ENCODE measurements at regions not wholly inside any gene's neighbourhood (a gene's known extent, or its start where the extent isn't known, plus 50 kb on each side); places are given as distances from the start of the nearest gene placed in this dataset.
"Not testable (repeated sequence)": the region's sequence is repeated elsewhere in the genome, so short reads cannot be mapped to it uniquely, and the experiment has no call there.

- H3K9me3 ChIP-seq (ENCODE audit: control insufficient read depth, low read length), result no peaks in the 10 kb centered on the region
- WGBS, 2 experiments, result 85 to 87% methylated on average over 7 to 8 of the region's 8 CpGs
- H3K36me3 ChIP-seq (ENCODE audit: control insufficient read depth, insufficient read depth, low read length), result no peaks in the 10 kb centered on the region
- H3K27me3 ChIP-seq (ENCODE audit: control insufficient read depth, insufficient read depth, low read length, poor library complexity, severe bottlenecking), result no peaks in the 10 kb centered on the region
- no peak overlapping the region for H3K27ac ChIP-seq (ENCODE audit: insufficient read depth, low read depth, low read length, poor library complexity, severe bottlenecking)
- no peak overlapping the region for H3K4me3 ChIP-seq (ENCODE audit: insufficient read depth, low read depth, low read length)
- no peaks in the 10 kb centered on the region for H3K4me1 ChIP-seq (ENCODE audit: control insufficient read depth, insufficient read depth, low read length)
These were observed 70.7 kb upstream of the IGLL5 start for GRCh38 chr22:22816766-22817410.

GRCh38 chr22:22817468-22818201, 70.0 kb upstream of the IGLL5 start:
- Histone ChIP-seq H3K27me3 (ENCODE audit: control insufficient read depth, insufficient read depth, low read length, poor library complexity, severe bottlenecking) (no peaks in the 10 kb centered on the region), H3K36me3 (ENCODE audit: control insufficient read depth, insufficient read depth, low read length) (no peaks in the 10 kb centered on the region), H3K4me1 (ENCODE audit: control insufficient read depth, insufficient read depth, low read length) (no peaks in the 10 kb centered on the region), H3K9me3 (ENCODE audit: control insufficient read depth, low read length) (no peaks in the 10 kb centered on the region), H3K27ac (ENCODE audit: insufficient read depth, low read depth, low read length, poor library complexity, severe bottlenecking) (no peak overlapping the region), H3K4me3 (ENCODE audit: insufficient read depth, low read depth, low read length) (no peak overlapping the region)
- WGBS, 2 experiments, result 47 to 49% methylated on average over 5 of the region's 5 CpGs

GRCh38 chr22:22818202-22818538, 69.4 kb upstream of the IGLL5 start:
- no peaks in the 10 kb centered on the region for H3K4me1 ChIP-seq (ENCODE audit: control insufficient read depth, insufficient read depth, low read length)
- H3K27me3 ChIP-seq (ENCODE audit: control insufficient read depth, insufficient read depth, low read length, poor library complexity, severe bottlenecking), result no peaks in the 10 kb centered on the region
- no peak overlapping the region for H3K27ac ChIP-seq (ENCODE audit: insufficient read depth, low read depth, low read length, poor library complexity, severe bottlenecking)
- H3K36me3 ChIP-seq (ENCODE audit: control insufficient read depth, insufficient read depth, low read length), result no peaks in the 10 kb centered on the region
- 95 to 96% methylated on average over 3 of the region's 3 CpGs for WGBS, 2 experiments
- no peaks in the 10 kb centered on the region for H3K9me3 ChIP-seq (ENCODE audit: control insufficient read depth, low read length)
- no peak overlapping the region for H3K4me3 ChIP-seq (ENCODE audit: insufficient read depth, low read depth, low read length)

GRCh38 chr22:22818861-22819855, 68.5 kb upstream of the IGLL5 start:
- no peaks in the 10 kb centered on the region for H3K4me1 ChIP-seq (ENCODE audit: control insufficient read depth, insufficient read depth, low read length)
- H3K36me3 ChIP-seq (ENCODE audit: control insufficient read depth, insufficient read depth, low read length), result no peaks in the 10 kb centered on the region
- 90 to 92% methylated on average over 12 of the region's 12 CpGs for WGBS, 2 experiments
- H3K27ac ChIP-seq (ENCODE audit: insufficient read depth, low read depth, low read length, poor library complexity, severe bottlenecking), result no peak overlapping the region
- H3K4me3 ChIP-seq (ENCODE audit: insufficient read depth, low read depth, low read length), result no peak overlapping the region
- no peaks in the 10 kb centered on the region for H3K27me3 ChIP-seq (ENCODE audit: control insufficient read depth, insufficient read depth, low read length, poor library complexity, severe bottlenecking)
- H3K9me3 ChIP-seq (ENCODE audit: control insufficient read depth, low read length), result no peaks in the 10 kb centered on the region

GRCh38 chr22:22820076-22820475, 67.5 kb upstream of the IGLL5 start:
- 85 to 90% methylated on average over 3 of the region's 3 CpGs for WGBS, 2 experiments
- Histone ChIP-seq H3K4me3 (ENCODE audit: insufficient read depth, low read depth, low read length) (no peak overlapping the region), H3K27me3 (ENCODE audit: control insufficient read depth, insufficient read depth, low read length, poor library complexity, severe bottlenecking) (no peaks in the 10 kb centered on the region), H3K27ac (ENCODE audit: insufficient read depth, low read depth, low read length, poor library complexity, severe bottlenecking) (no peak overlapping the region), H3K4me1 (ENCODE audit: control insufficient read depth, insufficient read depth, low read length) (no peaks in the 10 kb centered on the region), H3K9me3 (ENCODE audit: control insufficient read depth, low read length) (no peaks in the 10 kb centered on the region), H3K36me3 (ENCODE audit: control insufficient read depth, insufficient read depth, low read length) (no peaks in the 10 kb centered on the region)

- Histone ChIP-seq H3K27ac (ENCODE audit: insufficient read depth, low read depth, low read length, poor library complexity, severe bottlenecking) (no peak overlapping the region), H3K27me3 (ENCODE audit: control insufficient read depth, insufficient read depth, low read length, poor library complexity, severe bottlenecking) (no peaks in the 10 kb centered on the region), H3K9me3 (ENCODE audit: control insufficient read depth, low read length) (no peaks in the 10 kb centered on the region), H3K4me1 (ENCODE audit: control insufficient read depth, insufficient read depth, low read length) (no peaks in the 10 kb centered on the region), H3K4me3 (ENCODE audit: insufficient read depth, low read depth, low read length) (no peak overlapping the region), H3K36me3 (ENCODE audit: control insufficient read depth, insufficient read depth, low read length) (no peaks in the 10 kb centered on the region)
- 85 to 88% methylated on average over 2 of the region's 2 CpGs for WGBS, 2 experiments
These were observed 67.0 kb upstream of the IGLL5 start for GRCh38 chr22:22820626-22821025.

GRCh38 chr22:22821340-22821739, 66.3 kb upstream of the IGLL5 start:
- no peaks in the 10 kb centered on the region for H3K9me3 ChIP-seq (ENCODE audit: control insufficient read depth, low read length)
- no peak overlapping the region for H3K27ac ChIP-seq (ENCODE audit: insufficient read depth, low read depth, low read length, poor library complexity, severe bottlenecking)
- no peaks in the 10 kb centered on the region for H3K36me3 ChIP-seq (ENCODE audit: control insufficient read depth, insufficient read depth, low read length)
- no peaks in the 10 kb centered on the region for H3K4me1 ChIP-seq (ENCODE audit: control insufficient read depth, insufficient read depth, low read length)
- H3K27me3 ChIP-seq (ENCODE audit: control insufficient read depth, insufficient read depth, low read length, poor library complexity, severe bottlenecking), result no peaks in the 10 kb centered on the region
- WGBS, 2 experiments, result 94 to 97% methylated on average over 2 of the region's 2 CpGs
- H3K4me3 ChIP-seq (ENCODE audit: insufficient read depth, low read depth, low read length), result no peak overlapping the region

- H3K36me3 ChIP-seq (ENCODE audit: control insufficient read depth, insufficient read depth, low read length), result no peaks in the 10 kb centered on the region
- 90 to 93% methylated on average over 6 of the region's 6 CpGs for WGBS, 2 experiments
- no peak overlapping the region for H3K27ac ChIP-seq (ENCODE audit: insufficient read depth, low read depth, low read length, poor library complexity, severe bottlenecking)
- no peaks in the 10 kb centered on the region for H3K27me3 ChIP-seq (ENCODE audit: control insufficient read depth, insufficient read depth, low read length, poor library complexity, severe bottlenecking)
- H3K9me3 ChIP-seq (ENCODE audit: control insufficient read depth, low read length), result no peaks in the 10 kb centered on the region
- no peaks in the 10 kb centered on the region for H3K4me1 ChIP-seq (ENCODE audit: control insufficient read depth, insufficient read depth, low read length)
- no peak overlapping the region for H3K4me3 ChIP-seq (ENCODE audit: insufficient read depth, low read depth, low read length)
These were observed 65.5 kb upstream of the IGLL5 start for GRCh38 chr22:22822106-22822505.

GRCh38 chr22:22822553-22822952, 65.1 kb upstream of the IGLL5 start:
- H3K4me3 ChIP-seq (ENCODE audit: insufficient read depth, low read depth, low read length), result not testable (repeated sequence)

More at GRCh38 chr22:22822553-22822952, 65.1 kb upstream of the IGLL5 start:
- H3K36me3 ChIP-seq (ENCODE audit: control insufficient read depth, insufficient read depth, low read length); H3K27ac ChIP-seq (ENCODE audit: insufficient read depth, low read depth, low read length, poor library complexity, severe bottlenecking); H3K4me1 ChIP-seq (ENCODE audit: control insufficient read depth, insufficient read depth, low read length); H3K27me3 ChIP-seq (ENCODE audit: control insufficient read depth, insufficient read depth, low read length, poor library complexity, severe bottlenecking); H3K9me3 ChIP-seq (ENCODE audit: control insufficient read depth, low read length): not testable (repeated sequence)
- WGBS, 2 experiments, result 70 to 80% methylated on average over 5 of the region's 5 CpGs
